ENCODE measurements at regions not wholly inside any gene's neighbourhood (a gene's known extent, or its start where the extent isn't known, plus 50 kb on each side); places are given as distances from the start of the nearest gene placed in this dataset.
A peak's percentile ranks its signal among the peaks of the same experiment; 100 is the strongest.

GRCh38 chr5:84603568-84604185 lies 219.0 kb upstream of the EDIL3 start:
- 60% methylated on average over 1 of the region's 3 CpGs for WGBS
- Histone ChIP-seq H3K27me3 (ENCODE audit: insufficient read depth, low read length) (no peaks in the 10 kb centered on the region), H3K4me1 (ENCODE audit: insufficient read depth, low read length) (peaks cover 47% of the 10 kb centered on the region), H3K27ac (ENCODE audit: low read depth, low read length) (peak overlapping the region; percentile 52), H3K9ac (ENCODE audit: low read depth, low read length) (no peak overlapping the region), H3K36me3 (ENCODE audit: insufficient read depth, low read length) (no peaks in the 10 kb centered on the region), H3K4me3 (ENCODE audit: low read length) (no peak overlapping the region), H3K9me3 (ENCODE audit: insufficient read depth, low read depth, low read length) (no peaks in the 10 kb centered on the region)

- WGBS, result 92% methylated on average over 1 of the region's 1 CpG
- H3K9me3 ChIP-seq (ENCODE audit: insufficient read depth, low read depth, low read length), result no peaks in the 10 kb centered on the region
- no peak overlapping the region for H3K9ac ChIP-seq (ENCODE audit: low read depth, low read length)
- no peak overlapping the region for H3K4me3 ChIP-seq (ENCODE audit: low read length)
- H3K36me3 ChIP-seq (ENCODE audit: insufficient read depth, low read length), result no peaks in the 10 kb centered on the region
- H3K27me3 ChIP-seq (ENCODE audit: insufficient read depth, low read length), result no peaks in the 10 kb centered on the region
- no peak overlapping the region; the same call in 1 of the 2 replicates for H3K27ac ChIP-seq (ENCODE audit: low read depth, low read length)
- peaks cover 54% of the 10 kb centered on the region for H3K4me1 ChIP-seq (ENCODE audit: insufficient read depth, low read length)
Measured at GRCh38 chr5:84602371-84602771, 217.7 kb upstream of the EDIL3 start.

GRCh38 chr5:84599964-84600363 lies 215.3 kb upstream of the EDIL3 start:
- Histone ChIP-seq H3K9me3 (ENCODE audit: insufficient read depth, low read depth, low read length) (no peaks in the 10 kb centered on the region), H3K36me3 (ENCODE audit: insufficient read depth, low read length) (no peaks in the 10 kb centered on the region), H3K27ac (ENCODE audit: low read depth, low read length) (peak overlapping the region; percentile 61; the same call in 1 of the 2 replicates), H3K4me3 (ENCODE audit: low read length) (no peak overlapping the region), H3K4me1 (ENCODE audit: insufficient read depth, low read length) (peaks cover 54% of the 10 kb centered on the region), H3K9ac (ENCODE audit: low read depth, low read length) (0 out of 2 replicates have a peak overlapping the region, but pooled peaks have one; percentile 14), H3K27me3 (ENCODE audit: insufficient read depth, low read length) (no peaks in the 10 kb centered on the region)
- 71% methylated on average over 3 of the region's 3 CpGs for WGBS

- Histone ChIP-seq H3K36me3 (ENCODE audit: insufficient read depth, low read length) (no peaks in the 10 kb centered on the region), H3K9me3 (ENCODE audit: insufficient read depth, low read depth, low read length) (no peaks in the 10 kb centered on the region), H3K27ac (ENCODE audit: low read depth, low read length) (peak overlapping the region; percentile 94), H3K4me1 (ENCODE audit: insufficient read depth, low read length) (peaks cover 34% of the 10 kb centered on the region), H3K9ac (ENCODE audit: low read depth, low read length) (peak overlapping the region; percentile 53; the same call in 1 of the 2 replicates), H3K4me3 (ENCODE audit: low read length) (no peak overlapping the region), H3K27me3 (ENCODE audit: insufficient read depth, low read length) (no peaks in the 10 kb centered on the region)
- WGBS, result 27% methylated on average over 2 of the region's 2 CpGs
Measured at GRCh38 chr5:84597904-84598303, 213.2 kb upstream of the EDIL3 start.

- no CpG with 5 or more reads among the region's 3 CpGs for WGBS
- Histone ChIP-seq H3K4me3 (ENCODE audit: low read length) (no peak overlapping the region), H3K27ac (ENCODE audit: low read depth, low read length) (no peak overlapping the region)
Measured at GRCh38 chr5:84590629-84591028, 205.9 kb upstream of the EDIL3 start.

GRCh38 chr5:84589926-84590325 lies 205.2 kb upstream of the EDIL3 start:
- H3K9ac ChIP-seq (ENCODE audit: low read depth, low read length), result no peak overlapping the region
- H3K27me3 ChIP-seq (ENCODE audit: insufficient read depth, low read length), result no peaks in the 10 kb centered on the region
- H3K27ac ChIP-seq (ENCODE audit: low read depth, low read length), result no peak overlapping the region
- H3K4me3 ChIP-seq (ENCODE audit: low read length), result no peak overlapping the region
- no peaks in the 10 kb centered on the region for H3K36me3 ChIP-seq (ENCODE audit: insufficient read depth, low read length)
- peaks cover 3% of the 10 kb centered on the region; the same call in 1 of the 2 replicates for H3K4me1 ChIP-seq (ENCODE audit: insufficient read depth, low read length)
- no CpG with 5 or more reads among the region's 1 CpG for WGBS
- H3K9me3 ChIP-seq (ENCODE audit: insufficient read depth, low read depth, low read length), result no peaks in the 10 kb centered on the region

More at GRCh38 chr5:84590629-84591028, 205.9 kb upstream of the EDIL3 start:
- Histone ChIP-seq H3K27me3 (ENCODE audit: insufficient read depth, low read length) (no peaks in the 10 kb centered on the region), H3K9me3 (ENCODE audit: insufficient read depth, low read depth, low read length) (no peaks in the 10 kb centered on the region), H3K36me3 (ENCODE audit: insufficient read depth, low read length) (no peaks in the 10 kb centered on the region), H3K4me1 (ENCODE audit: insufficient read depth, low read length) (no peaks in the 10 kb centered on the region; the same call in 1 of the 2 replicates), H3K9ac (ENCODE audit: low read depth, low read length) (no peak overlapping the region)

- 68% methylated on average over 5 of the region's 5 CpGs for WGBS
- H3K9ac ChIP-seq (ENCODE audit: low read depth, low read length), result no peak overlapping the region
- no peak overlapping the region for H3K4me3 ChIP-seq (ENCODE audit: low read length)
- H3K4me1 ChIP-seq (ENCODE audit: insufficient read depth, low read length), result peaks cover 4% of the 10 kb centered on the region; the same call in 1 of the 2 replicates
- no peaks in the 10 kb centered on the region for H3K27me3 ChIP-seq (ENCODE audit: insufficient read depth, low read length)
- H3K36me3 ChIP-seq (ENCODE audit: insufficient read depth, low read length), result no peaks in the 10 kb centered on the region
- H3K9me3 ChIP-seq (ENCODE audit: insufficient read depth, low read depth, low read length), result no peaks in the 10 kb centered on the region
- H3K27ac ChIP-seq (ENCODE audit: low read depth, low read length), result no peak overlapping the region
Measured at GRCh38 chr5:84585218-84585617, 200.5 kb upstream of the EDIL3 start.

- H3K4me3 ChIP-seq (ENCODE audit: low read length), result no peak overlapping the region
Measured at GRCh38 chr5:84578226-84578625, 193.5 kb upstream of the EDIL3 start.

GRCh38 chr5:84573017-84573712 lies 188.5 kb upstream of the EDIL3 start:
- H3K27ac ChIP-seq (ENCODE audit: low read depth, low read length), result no peak overlapping the region
- H3K9ac ChIP-seq (ENCODE audit: low read depth, low read length), result no peak overlapping the region
- H3K4me3 ChIP-seq (ENCODE audit: low read length), result no peak overlapping the region
- H3K27me3 ChIP-seq (ENCODE audit: insufficient read depth, low read length), result no peaks in the 10 kb centered on the region
- H3K36me3 ChIP-seq (ENCODE audit: insufficient read depth, low read length), result no peaks in the 10 kb centered on the region
- H3K4me1 ChIP-seq (ENCODE audit: insufficient read depth, low read length), result peaks cover 14% of the 10 kb centered on the region
- 94% methylated on average over 3 of the region's 3 CpGs for WGBS
- no peaks in the 10 kb centered on the region for H3K9me3 ChIP-seq (ENCODE audit: insufficient read depth, low read depth, low read length)

More at GRCh38 chr5:84578226-84578625, 193.5 kb upstream of the EDIL3 start:
- WGBS, result 84% methylated on average over 5 of the region's 5 CpGs
- Histone ChIP-seq H3K27me3 (ENCODE audit: insufficient read depth, low read length) (no peaks in the 10 kb centered on the region), H3K9ac (ENCODE audit: low read depth, low read length) (no peak overlapping the region), H3K4me1 (ENCODE audit: insufficient read depth, low read length) (peaks cover 13% of the 10 kb centered on the region), H3K27ac (ENCODE audit: low read depth, low read length) (no peak overlapping the region), H3K9me3 (ENCODE audit: insufficient read depth, low read depth, low read length) (no peaks in the 10 kb centered on the region), H3K36me3 (ENCODE audit: insufficient read depth, low read length) (no peaks in the 10 kb centered on the region)

- no peak overlapping the region for H3K9ac ChIP-seq (ENCODE audit: low read depth, low read length)
- no CpG with 5 or more reads among the region's 1 CpG for WGBS
Measured at GRCh38 chr5:84569307-84569706, 184.6 kb upstream of the EDIL3 start.

GRCh38 chr5:84568171-84568570 lies 183.5 kb upstream of the EDIL3 start:
- Histone ChIP-seq H3K36me3 (ENCODE audit: insufficient read depth, low read length) (no peaks in the 10 kb centered on the region), H3K27me3 (ENCODE audit: insufficient read depth, low read length) (no peaks in the 10 kb centered on the region), H3K9ac (ENCODE audit: low read depth, low read length) (no peak overlapping the region), H3K4me3 (ENCODE audit: low read length) (no peak overlapping the region), H3K9me3 (ENCODE audit: insufficient read depth, low read depth, low read length) (no peaks in the 10 kb centered on the region), H3K4me1 (ENCODE audit: insufficient read depth, low read length) (peaks cover 46% of the 10 kb centered on the region), H3K27ac (ENCODE audit: low read depth, low read length) (peak overlapping the region; percentile 29; the same call in 1 of the 2 replicates)
- WGBS, result 89% methylated on average over 1 of the region's 1 CpG

More at GRCh38 chr5:84569307-84569706, 184.6 kb upstream of the EDIL3 start:
- no peaks in the 10 kb centered on the region for H3K27me3 ChIP-seq (ENCODE audit: insufficient read depth, low read length)
- no peaks in the 10 kb centered on the region for H3K36me3 ChIP-seq (ENCODE audit: insufficient read depth, low read length)
- H3K9me3 ChIP-seq (ENCODE audit: insufficient read depth, low read depth, low read length), result no peaks in the 10 kb centered on the region
- H3K4me3 ChIP-seq (ENCODE audit: low read length), result no peak overlapping the region
- H3K4me1 ChIP-seq (ENCODE audit: insufficient read depth, low read length), result peaks cover 45% of the 10 kb centered on the region
- no peak overlapping the region for H3K27ac ChIP-seq (ENCODE audit: low read depth, low read length)
